ENCODE measurements at regions not wholly inside any gene's neighbourhood (a gene's known extent, or its start where the extent isn't known, plus 50 kb on each side); places are given as distances from the start of the nearest gene placed in this dataset.

- 6% methylated on average over 3 of the region's 3 CpGs for WGBS (ENCODE audit: low lambda C conversion rate)
- CTCF ChIA-PET (ENCODE audit: low intra/inter-chr PET ratio, low total read pairs) = no interaction called here
- Histone ChIP-seq H4K20me1 (ENCODE audit: insufficient read depth, low read length) (no peaks in the 10 kb centered on the region), H3K9ac (ENCODE audit: insufficient read depth, low read depth, low read length) (no peak overlapping the region), H3K27ac (ENCODE audit: extremely low read length, insufficient read depth, low read length) (no peak overlapping the region), H2AFZ (ENCODE audit: low read length) (no peak overlapping the region), H3K4me2 (ENCODE audit: low read depth, low read length) (no peak overlapping the region), H3K4me3 (replicated peaks in 1 of 3; ENCODE audit: insufficient read depth in 1 of 3, low read depth in 2 of 3, low read length in 3 of 3) (no peak overlapping the region), H3K9me3 (ENCODE audit: low read length) (no peaks in the 10 kb centered on the region), H3K4me1 (ENCODE audit: insufficient read depth, low read length) (no peaks in the 10 kb centered on the region), H3K27me3 (ENCODE audit: control insufficient read depth in 1 of 2, insufficient read depth in 2 of 2, low read length in 2 of 2) (peaks cover 0 to 5% of the 10 kb centered on the region in 2 experiments; a peak in 2 of 5 replicates), H3K36me3 (replicated peaks in 1 of 2; ENCODE audit: control insufficient read depth in 1 of 2, insufficient read depth in 2 of 2, low read length in 2 of 2) (no peaks in the 10 kb centered on the region), H3K79me2 (ENCODE audit: insufficient read depth, low read length) (no peaks in the 10 kb centered on the region)
- DNase-seq (ENCODE audit: low spot score) (no peak), FAIRE-seq (no peak), ATAC-seq (no peak)
- in situ Hi-C loops (cut with HindIII; ENCODE audit: extremely low pct_ligation_motif_present, low pct_unique_long_range_greater_than_20kb) = no loop called here
- intact Hi-C loops (cut with micrococcal nuclease; ENCODE audit: unreplicated experiment) = no loop called here
- no TSS peak for BruUV-seq (replicated peaks)
- POLR2A ChIA-PET = no interaction called here
- TF ChIP-seq REL (CRISPR knock-in tag; conservative IDR thresholded peaks at IDR 0.05) = no peak
- no peak for TF ChIP-seq IRF1 (CRISPR knock-in tag; IDR thresholded peaks at IDR 0.05; ENCODE audit: low read depth)
- no peak for TF ChIP-seq ISX (CRISPR knock-in tag; conservative IDR thresholded peaks at IDR 0.05)
- no peak for TF ChIP-seq AKAP8 (CRISPR knock-in tag; IDR thresholded peaks at IDR 0.05)
- TF ChIP-seq BCLAF1 (IDR thresholded peaks at IDR 0.05) = no peak
- no peak for TF ChIP-seq ZNF777 (CRISPR knock-in tag; IDR thresholded peaks at IDR 0.05)
- no peak for TF ChIP-seq MTA3 (CRISPR knock-in tag; IDR thresholded peaks at IDR 0.05)
- no peak for TF ChIP-seq RERE (CRISPR knock-in tag; IDR thresholded peaks at IDR 0.05; ENCODE audit: low read depth)
- TF ChIP-seq RNF2 (conservative IDR thresholded peaks at IDR 0.05; ENCODE audit: low read depth) = no peak
- no peak for TF ChIP-seq BORCS8-MEF2B (CRISPR knock-in tag; IDR thresholded peaks at IDR 0.05)
- TF ChIP-seq ZNF878 (CRISPR knock-in tag; IDR thresholded peaks at IDR 0.05) = no peak
- TF ChIP-seq AHR (CRISPR knock-in tag; IDR thresholded peaks at IDR 0.05) = no peak
- no peak for TF ChIP-seq ZNF574 (CRISPR knock-in tag; IDR thresholded peaks at IDR 0.05)
Observed at GRCh38 chr2:195461010-195461409, 196.0 kb upstream of the SLC39A10 start.
